Activated CD8-positive, alpha-beta memory T cell treated with anti-CD3 and anti-CD28 coated beads, Interleukin-2, amount 50 U/mL, for 24 hours (primary cell): ENCODE measurements at regions not wholly inside any gene's neighbourhood (a gene's known extent, or its start where the extent isn't known, plus 50 kb on each side); places are given as distances from the start of the nearest gene placed in this dataset.

Experiments
- DNase-seq: peaks from one replicate; pipeline ENCODE4 v3.0.0-alpha.2; 2020; ENCODE audit errors: extremely low read depth

DNA sequence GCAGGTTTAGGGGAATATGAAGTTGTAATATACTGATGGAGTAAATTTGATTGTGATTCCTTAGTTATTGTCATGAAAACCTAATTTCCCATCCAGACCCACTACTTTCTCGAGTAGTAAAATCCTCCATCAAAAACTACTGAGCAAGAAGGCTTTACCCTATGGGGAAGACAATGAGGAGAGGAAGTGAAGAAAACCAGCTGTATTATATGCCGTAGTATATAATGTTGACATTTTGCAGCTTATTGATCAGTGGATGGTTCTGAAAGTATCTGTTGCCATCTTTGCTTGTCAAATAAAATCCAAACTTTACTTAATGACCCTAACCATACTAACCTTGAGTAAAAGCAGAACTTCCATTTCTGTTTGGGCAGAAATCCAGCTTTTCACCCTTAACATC lies 292.8 kb upstream of the RAG2 start:
- DNase-seq = no peak

DNA sequence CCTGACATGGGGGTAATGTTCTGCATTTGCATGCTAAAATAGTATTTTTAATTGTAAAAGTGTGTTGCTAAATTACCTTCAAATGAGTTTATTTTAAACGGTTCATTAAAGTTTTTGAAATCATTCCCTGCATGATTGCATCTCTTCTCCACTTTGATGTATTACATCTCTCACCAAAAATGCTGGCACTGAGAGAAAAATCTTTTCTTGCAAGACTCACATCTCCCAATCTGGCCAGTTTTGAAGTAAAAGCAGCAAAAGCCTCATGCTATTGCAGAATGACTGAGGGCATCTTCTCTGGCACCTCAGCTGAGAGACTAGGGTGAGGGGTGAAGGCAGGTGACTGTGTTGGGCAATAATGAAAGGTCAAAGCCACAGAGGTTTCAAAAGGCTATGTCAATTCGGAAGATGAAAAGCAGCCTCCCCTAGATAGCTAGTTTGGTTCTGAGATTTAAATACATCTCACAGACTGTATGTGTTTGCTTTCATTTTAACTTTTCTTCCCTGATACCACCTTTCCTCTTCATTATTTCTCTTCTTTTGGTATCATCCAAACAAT lies 292.2 kb upstream of the RAG2 start:
- DNase-seq = no peak

DNA sequence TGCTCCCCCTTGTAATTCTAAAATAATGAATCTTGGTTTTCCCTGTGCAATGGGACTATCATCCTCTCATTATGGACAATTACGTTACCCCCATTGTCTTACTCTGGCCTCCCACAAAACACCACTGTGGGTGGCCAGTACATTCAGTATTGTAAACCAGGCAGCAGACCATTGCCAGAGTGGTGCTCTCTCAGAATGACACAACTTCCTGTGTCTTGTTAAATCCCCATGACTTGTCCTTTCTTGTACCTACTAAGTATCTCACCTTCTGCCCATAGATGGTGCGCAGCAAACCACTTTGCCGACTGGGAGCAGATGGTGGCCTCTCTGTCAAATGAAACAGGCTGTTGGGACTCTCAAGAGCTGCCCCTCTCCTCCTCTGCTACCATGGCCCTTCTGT lies 287.1 kb upstream of the RAG2 start:
- DNase-seq = no peak

DNA sequence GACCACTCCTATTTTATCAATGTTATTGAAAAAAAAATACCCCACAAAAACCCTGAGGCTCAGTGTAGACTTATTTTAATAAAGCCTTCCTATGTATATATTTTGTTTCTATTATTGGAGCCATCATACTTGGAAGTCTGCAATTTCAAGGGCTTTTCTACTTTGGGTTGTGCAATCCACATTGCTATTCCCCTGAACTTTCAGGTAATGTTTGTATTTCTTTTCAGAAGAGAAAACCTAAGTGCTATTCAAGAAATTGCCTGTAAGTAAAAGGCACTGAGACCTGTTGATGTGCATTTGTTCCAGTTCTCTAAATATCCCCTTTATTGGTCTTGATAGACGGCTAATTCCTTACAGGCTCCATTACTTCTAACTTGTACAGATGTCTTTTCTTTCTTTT lies 280.7 kb upstream of the RAG2 start:
- DNase-seq = no peak

DNA sequence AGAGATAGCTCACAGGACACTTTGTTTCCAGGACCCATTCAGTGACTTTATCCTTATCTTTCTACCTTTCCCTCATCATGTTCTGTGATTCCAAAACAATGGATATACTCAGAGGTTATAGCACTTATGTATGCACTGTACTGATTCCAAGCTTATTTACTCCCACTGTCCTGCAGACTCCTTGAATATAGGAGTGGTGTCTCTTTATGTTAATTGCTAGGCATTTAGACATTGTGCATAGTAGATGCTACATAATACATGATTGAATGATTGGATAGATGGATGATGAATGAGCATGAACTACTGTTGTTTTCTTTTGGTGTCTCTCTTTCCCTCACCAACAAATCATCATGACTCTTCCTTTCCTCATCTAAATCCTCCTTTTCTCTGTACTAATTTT lies 279.1 kb upstream of the RAG2 start:
- DNase-seq = no peak

DNA sequence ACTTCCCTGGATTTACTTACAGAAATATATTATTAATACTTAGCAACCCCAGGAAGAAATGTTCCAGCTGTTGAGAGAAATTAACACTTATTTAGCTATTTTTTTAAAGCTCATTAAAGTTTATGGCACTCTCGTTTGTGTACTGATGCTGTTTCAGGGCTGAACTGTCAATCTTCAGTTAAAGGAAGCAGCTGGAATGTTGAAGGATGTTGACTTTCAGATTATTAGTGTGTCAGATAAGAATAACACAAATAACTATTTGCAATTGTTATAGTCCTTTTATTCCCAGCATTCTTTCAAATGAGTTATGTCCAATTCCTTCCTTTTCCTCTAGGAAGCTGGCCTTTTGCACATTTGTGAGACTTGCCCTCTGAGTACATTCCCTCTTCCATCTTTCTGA lies 278.2 kb upstream of the RAG2 start:
- DNase-seq = no peak

DNA sequence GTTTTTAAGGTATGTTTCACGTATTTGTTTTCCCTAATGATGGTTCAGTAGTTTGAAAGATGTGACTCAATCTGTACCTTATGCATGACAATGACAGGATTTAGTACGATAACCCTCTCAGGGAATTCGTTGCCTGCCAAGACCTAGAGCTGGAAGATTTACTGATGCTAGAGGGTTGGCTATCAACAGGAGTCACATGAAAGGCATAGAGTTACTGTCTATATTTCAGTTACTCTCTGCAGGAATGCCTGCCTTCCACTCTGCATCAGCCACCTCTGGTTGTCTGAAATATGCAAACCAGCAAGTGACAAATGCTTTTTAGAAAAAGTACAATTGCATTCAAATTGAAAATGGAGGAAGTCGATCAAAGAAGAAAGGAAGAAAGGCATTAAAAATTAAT lies 276.3 kb upstream of the RAG2 start:
- DNase-seq = no peak

DNA sequence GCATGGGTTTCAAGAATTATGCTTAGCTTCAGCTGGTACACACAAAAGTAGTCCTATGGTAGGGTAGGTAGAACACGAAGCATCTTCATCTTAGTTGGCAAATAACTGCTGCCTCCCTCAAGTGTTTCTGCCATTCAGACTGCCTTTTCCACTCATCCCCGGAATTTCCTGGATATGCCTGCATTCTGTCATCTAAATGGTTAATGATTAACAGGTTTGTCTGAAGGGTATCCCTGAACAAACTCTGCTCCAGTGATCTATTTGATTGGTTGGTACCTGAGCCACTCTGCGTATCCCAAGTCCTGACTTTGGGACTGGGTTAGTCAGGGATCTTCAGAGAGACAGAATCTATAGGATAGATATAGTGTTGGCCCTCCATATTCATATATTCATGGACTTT lies 272.3 kb upstream of the RAG2 start:
- no peak for DNase-seq

DNA sequence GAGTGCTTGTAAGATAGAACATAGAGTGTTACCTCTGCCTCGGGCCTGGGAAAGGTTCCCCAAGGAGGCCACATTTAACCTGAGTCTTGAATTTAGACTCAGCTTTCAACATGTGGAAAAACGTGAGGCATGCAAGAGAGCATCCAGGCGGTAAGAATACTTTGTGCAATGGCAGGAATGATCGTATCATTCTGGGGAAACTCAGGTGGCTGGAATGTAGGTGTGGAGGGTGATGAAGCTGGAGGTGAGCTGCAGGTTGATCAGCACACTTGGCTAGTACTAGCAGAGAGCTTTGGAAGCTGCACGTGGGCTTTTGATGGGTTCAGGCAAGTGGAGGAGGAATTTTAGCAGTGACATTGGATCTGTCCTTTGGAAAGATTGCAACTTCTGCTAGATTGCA lies 270.3 kb upstream of the RAG2 start:
- no peak for DNase-seq

DNA sequence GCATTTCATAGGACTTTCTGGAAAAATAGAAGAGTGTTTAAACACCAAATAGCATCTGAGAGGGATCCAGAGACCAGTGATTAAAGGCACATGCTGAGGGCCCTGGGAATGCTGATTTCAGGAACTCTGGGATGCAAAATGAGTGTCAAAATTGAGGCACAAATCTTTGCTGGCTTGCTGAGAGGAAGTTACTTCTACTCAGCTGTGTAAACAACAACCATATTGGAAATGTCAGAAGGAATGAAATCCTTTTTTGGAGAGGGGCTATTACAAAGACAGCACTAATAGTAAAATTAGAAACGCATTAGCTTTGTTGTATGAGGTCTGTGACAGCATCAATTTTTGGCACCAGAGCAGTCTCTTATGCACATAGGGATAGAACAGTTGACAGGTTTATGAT lies 267.8 kb upstream of the RAG2 start:
- no peak for DNase-seq

DNA sequence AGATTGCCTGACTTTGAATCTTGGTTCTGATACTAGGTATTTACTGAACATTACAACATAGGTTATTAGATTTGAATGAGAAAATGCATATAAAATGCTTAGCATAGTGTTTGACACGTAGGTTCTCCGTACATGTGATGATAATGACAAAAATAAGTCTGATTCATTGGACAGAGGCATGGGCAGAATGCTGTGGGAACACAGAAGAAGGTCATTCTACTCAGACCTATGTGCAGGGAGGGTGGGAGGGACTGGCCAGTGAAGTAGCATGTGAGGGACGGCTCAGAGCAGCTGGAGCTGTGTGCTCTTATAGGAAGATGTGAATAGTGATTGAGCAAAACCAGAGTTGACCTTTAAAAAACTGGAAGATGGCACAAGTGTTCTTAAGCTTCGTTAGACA lies 256.8 kb upstream of the RAG2 start:
- no peak for DNase-seq

DNA sequence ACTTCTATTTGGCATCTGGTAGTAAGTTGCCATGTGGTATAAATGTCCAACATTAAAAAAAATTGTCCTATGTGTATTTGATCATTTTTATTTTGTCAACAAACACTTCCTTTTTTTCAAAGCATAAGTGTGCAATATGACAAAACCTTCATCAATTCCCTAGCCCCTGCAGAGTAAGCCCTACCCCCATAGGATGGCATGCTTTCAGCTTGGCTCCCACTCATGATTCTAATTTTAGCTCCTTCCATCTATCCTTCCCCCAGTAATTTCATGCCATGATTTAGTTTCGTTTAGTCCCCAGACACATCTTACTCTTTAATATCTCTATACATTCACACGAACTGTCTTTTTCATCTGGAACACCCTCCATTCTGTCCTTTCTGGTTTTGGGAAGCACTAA lies 250.6 kb upstream of the RAG2 start:
- DNase-seq = no peak

DNA sequence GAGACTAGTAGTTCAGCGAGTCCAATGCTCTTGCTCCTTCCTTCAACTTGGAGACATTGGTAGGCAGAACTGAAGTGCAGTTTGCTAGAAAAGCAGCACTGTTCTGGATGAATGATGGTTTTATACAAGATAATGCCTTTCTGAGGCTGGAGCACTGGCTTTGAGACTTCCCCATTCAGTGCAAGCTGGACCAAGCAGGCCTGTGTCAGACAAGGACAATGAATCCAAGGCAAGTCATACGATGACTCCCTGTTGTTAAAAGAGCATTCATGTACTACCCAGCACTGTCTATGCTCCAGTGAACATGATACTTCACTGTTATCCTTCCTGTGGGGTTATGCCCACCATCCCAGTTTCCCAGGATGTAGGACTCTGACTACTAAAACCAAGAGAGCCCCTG lies 242.3 kb upstream of the RAG2 start:
- DNase-seq = no peak

DNA sequence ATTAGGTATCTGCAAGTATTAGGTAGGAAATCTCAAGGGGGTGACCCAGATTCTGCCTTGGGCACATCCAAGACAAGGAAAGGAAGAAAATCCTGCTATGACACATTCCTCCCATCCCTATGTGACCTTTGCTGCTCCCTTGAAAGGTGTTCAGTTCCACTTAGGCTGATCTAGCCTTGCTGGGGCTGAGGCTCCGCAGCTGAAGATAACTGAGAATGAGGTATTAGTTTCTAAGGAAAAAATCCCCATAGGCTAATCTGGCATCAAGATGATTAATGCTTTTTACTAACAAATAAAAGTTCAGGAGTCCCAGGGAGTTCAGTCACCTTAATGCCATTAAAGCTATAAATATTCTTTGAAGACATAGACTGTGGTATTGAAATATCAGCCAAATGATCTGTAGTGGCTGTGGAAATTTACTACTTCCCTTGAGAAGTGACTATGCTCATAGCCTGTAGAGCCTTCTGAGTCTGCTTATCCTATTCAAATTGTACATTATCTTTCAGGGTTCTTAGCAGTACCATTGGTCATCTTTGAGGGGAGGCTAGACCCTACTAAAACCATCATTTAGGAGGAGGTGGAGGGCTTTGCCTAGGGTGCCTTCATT lies 239.9 kb upstream of the RAG2 start:
- no peak for DNase-seq

DNA sequence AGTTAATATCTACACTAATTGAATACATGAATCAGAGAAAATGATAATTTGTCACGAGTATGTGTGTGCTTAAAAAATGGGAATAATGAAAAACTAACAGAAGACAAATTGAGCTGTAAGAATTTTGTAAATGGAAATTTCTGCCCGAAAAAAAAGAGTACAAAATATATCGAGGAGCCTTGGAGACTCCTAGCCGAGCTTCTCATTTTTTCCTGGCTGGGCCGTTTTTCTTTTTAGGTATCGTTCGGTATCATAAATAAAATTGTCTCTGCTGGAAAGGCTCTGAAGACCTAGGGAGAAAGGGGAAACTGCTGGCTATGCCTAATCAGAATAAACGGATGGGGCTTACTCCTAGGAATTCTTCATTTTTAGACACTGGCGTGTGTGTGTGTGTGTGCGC lies 227.2 kb upstream of the RAG2 start:
- no peak for DNase-seq

DNA sequence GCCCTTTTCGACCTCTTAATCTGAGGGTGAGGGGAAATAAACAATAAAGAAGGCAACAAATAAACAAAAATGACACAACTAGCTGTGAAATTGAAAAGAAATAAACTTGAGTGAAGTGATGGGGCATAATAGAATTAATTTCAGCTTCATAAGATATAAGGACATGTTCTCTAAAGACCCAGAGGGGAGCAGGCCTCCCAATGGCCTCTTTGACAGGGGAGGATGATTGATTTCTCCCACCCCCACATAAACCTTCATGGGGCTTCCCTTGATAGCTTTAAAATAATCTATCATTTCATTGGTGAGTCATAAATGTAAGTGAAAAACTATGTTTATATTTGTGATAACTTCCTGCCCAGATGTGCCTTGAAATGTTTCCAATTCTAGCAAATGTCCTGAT lies 226.3 kb upstream of the RAG2 start:
- DNase-seq = no peak

DNA sequence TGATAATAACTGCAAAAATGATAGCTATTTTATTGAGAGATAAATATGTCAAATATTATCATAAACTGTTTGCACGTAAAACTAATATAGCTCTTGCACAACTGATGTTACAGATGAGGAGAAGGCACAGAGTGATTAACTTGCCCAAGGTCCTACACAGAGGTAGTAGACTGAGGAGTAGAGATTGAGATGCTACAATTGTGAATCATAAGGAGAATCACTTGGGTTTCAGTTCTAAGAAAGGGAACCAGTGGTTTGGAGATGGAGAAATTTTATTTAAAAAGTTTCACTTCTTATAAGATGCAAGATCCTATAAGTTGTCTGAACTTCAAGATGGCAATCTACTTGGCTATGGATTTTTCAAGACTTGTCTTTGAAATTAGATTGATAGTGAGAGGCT lies 224.8 kb upstream of the RAG2 start:
- DNase-seq = no peak

DNA sequence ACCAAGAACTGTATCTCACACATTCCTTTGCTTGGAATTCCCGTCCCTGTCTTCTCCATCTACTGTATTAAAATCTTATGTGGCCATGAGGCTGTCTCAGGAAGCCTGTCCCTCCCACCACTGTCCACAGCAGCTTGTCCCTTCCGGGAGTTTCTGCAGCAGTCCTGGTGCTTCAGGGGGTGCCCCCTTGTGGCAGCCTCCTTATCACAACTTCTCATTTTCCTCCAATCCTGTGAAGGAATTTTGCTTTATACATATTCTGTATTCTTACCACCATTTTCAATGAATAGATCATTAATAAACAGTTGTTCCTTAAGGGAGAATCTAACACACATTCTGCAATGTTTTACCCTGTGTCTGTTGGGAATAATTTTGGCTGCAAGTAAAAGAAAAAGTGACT lies 220.4 kb upstream of the RAG2 start:
- no peak for DNase-seq

DNA sequence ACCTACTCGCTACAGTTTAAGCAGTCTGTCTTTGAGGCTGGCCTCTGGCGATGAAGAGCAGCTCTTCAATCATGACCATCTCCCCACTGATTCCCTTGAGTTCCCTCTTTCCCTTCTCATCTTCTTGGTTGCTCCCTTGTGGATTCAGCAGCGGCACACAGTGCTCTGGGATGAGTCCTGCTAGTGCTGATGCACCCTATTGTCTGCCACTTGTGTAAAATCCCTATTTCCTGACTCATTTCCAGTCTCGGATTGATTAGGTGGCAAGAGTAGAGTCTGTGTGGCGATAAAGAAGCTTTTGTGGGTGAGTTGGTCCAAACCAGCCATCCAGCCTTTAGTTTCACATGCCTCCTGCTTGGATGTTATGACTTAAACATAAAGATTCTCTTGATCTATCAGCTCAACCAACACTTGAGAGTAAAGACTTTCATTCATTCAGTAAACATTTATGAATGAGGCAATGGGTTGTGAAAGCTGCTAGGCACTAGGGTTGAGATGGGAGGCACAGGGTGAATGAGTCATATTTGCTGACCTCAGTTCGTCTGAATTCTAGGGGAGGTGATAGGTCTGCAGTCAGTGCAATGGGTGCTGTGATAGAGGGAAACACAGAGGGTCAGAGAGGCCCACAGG lies 219.4 kb upstream of the RAG2 start:
- DNase-seq = no peak

DNA sequence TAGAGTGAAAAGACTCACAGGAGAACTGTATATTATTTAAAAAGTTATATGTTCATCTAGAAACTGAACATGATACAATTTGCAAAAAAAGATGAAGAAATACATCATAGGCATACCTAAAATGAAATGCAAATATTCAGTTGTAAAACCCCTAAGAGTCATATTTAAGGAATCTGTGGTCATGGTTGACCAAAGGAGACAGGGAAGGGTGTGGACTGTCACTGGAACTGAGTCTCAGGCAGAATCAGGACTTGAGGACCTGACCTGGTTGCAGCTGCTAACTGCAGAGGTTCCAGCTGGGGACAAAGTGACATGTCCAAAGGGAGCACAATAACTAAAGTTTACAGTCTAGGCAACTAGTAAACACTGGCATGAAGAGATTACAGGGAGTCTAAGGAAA lies 211.3 kb upstream of the RAG2 start:
- no peak for DNase-seq

DNA sequence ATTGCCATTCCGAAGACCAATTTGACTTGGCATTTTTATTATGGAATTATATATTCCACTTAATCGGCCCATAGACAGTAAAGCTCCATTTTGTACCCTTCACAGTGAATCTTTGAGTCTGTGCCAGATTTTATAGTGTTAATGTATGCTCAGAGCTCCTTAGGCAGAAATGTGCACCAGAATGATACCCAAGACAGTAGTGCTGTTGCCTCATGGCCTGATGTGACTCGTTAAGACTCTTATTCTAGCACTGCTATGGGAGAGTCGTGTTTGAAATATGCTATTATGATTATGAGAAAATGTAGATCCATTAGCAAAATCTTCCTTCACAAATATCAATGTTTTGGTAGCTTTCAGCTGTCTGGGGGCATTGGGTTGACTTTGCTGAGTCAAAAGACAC lies 209.8 kb upstream of the RAG2 start:
- no peak for DNase-seq

DNA sequence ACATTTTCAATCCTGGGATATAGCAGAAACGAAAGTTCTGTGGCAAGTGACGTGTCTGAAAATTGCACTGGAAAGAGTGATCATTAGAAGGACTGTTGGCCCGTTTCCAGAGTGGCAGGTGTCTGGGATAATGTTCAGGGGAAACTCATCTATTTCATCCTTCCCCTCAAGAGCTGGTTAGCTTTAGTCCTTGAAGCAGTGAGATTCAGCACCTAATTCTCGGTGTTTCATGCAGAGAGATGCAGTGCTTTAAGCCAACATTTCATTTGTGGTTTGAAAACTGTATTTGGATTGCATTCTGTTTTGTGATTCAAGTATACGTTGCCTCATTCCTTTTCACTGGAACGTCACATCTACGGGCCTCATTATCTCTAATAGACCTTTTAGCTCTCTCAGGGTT lies 205.0 kb upstream of the RAG2 start:
- DNase-seq = no peak

DNA sequence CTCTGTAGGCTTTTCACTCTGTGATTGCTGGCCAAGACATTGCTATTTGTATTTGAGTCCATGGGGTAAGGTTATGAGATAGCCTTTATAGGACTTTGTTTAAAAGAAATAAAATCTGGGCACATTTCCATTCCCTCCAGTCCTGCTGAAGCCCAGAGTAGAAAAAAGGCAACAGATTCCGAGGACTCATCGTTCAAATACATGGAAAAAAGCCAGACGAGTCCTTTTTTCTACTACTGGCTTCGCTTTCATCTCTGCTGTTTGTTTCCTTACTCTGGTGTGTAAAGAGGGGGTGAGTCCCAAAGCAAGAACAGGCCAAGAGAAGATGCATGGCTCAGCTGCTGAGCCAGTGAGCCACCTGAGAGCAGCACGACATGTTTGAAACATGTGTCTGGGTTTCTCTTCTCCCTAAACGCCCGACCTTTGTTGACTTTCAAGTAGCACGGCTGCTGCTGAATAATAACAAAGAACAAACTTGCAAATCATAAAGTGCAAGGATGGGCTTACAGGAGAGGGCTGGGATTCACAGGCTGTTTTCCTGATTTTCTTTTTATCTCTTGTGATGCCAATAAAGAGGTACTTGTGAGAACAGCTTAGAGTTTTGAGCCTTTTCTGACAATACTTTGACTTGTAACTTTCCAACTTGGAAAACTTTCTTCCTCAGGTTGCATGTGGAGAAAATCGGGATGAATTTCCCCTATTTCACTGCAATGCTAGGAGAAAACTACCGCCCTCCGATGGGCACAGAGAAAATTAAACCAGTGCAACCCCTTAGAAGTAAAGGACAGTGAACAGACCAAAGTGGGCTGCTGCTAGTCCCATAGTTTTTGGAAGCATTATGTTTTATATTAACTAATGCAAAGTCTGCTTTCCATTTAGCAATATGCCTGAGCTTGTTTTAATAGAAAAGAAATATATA lies 195.2 kb upstream of the RAG2 start:
- no peak for DNase-seq
